ENCODE measurements at regions not wholly inside any gene's neighbourhood (a gene's known extent, or its start where the extent isn't known, plus 50 kb on each side); places are given as distances from the start of the nearest gene placed in this dataset.

DNA sequence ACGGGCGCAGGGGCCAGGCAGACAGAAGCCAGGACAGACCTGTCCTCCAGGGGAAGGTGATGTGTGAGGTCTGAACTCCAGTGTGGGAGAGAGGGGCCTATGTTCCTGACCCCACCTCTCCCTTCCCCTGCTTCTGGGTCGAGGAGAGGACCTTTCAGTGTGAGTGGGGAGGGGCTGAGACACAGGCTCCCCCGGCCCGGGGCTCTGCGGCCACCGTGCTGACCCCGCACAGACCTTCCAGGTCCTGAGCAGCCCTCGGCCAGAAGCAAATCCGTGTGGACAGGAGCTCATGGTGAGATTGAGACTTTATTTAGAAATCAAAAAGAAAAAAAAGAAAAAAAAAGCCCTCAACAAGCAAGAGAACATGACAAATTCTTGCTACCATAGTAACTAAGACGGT lies 680.5 kb downstream of the BRD1 start:
- no peak overlapping the region for H3K4me3 ChIP-seq (ENCODE audit: low read length)
- DNase-seq (ENCODE audit: low read depth, low spot score) = no peak

DNA sequence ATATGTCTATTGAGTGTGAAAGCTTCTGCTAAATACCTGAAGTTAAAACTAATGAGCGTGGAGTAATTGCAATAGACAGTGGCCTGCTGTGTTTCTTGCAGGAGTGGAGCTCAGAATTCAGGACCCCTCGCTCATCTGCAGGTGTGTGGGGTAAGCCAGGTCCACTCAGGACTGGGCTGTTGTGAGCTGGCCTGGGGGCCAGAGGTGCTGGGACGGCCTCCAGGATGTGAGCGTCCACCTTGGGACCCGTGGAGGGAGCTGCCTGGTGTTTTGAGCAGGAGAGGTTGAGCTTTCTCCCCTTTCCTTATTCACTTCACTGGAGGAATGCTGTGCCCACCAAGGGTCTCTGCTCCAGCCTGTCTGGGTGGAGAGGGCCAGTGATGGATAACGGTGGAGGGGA lies 681.2 kb downstream of the BRD1 start:
- DNase-seq (ENCODE audit: low read depth, low spot score) = no peak
- no peak overlapping the region for H3K4me3 ChIP-seq (ENCODE audit: low read length)

DNA sequence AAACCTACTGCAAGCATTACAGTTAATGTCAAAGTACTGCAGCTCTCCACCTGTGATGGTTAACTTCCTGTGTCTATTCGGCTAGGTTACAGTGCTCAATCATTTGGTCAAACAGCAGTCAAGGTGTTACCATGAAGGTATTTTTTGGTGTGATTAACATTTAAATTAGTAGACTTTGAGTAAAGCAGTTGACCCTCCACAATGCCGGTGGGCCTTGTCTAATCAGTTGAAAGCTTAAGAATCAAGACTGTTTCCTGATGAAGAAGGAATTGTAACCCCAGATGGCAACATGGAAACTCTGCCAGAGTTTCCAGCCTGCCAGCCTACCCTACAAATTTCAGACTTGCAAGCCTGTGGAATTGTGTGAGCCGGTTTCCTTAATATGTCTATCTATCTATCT lies 683.9 kb downstream of the BRD1 start:
- DNase-seq (ENCODE audit: low read depth, low spot score) = no peak
- H3K4me3 ChIP-seq (ENCODE audit: low read length) = no peak overlapping the region

GRCh38 chr22:49142891-49143290 lies 684.8 kb downstream of the BRD1 start:
- H3K4me3 ChIP-seq (ENCODE audit: low read length) = no peak overlapping the region
- no peak for DNase-seq (ENCODE audit: low read depth, low spot score)

- H3K4me3 ChIP-seq (ENCODE audit: low read length) = no peak overlapping the region
- no peak for DNase-seq (ENCODE audit: low read depth, low spot score)
Observed at GRCh38 chr22:49142296-49142695, 685.4 kb downstream of the BRD1 start.

DNA sequence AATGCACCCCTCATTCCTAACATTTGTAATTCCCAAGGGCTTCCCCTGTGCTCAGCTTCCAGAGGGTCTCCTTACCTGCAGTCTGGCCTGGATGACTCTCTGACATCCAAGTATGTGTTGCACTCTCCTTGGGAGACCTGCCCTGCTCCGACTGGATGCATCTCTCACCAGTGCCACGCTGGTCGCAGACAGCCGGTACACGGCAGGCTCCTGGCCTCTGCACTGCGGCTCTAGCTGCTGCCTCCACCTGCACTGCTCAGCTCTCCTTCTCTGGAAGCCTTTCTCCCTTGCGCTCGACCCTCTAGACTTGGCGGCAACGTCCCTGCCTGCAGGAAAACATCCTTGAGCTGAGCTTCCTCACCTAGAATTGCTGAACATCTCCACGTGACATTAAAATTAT lies 685.9 kb downstream of the BRD1 start:
- no peak overlapping the region for H3K4me3 ChIP-seq (ENCODE audit: low read length)
- no peak for DNase-seq (ENCODE audit: low read depth, low spot score)

DNA sequence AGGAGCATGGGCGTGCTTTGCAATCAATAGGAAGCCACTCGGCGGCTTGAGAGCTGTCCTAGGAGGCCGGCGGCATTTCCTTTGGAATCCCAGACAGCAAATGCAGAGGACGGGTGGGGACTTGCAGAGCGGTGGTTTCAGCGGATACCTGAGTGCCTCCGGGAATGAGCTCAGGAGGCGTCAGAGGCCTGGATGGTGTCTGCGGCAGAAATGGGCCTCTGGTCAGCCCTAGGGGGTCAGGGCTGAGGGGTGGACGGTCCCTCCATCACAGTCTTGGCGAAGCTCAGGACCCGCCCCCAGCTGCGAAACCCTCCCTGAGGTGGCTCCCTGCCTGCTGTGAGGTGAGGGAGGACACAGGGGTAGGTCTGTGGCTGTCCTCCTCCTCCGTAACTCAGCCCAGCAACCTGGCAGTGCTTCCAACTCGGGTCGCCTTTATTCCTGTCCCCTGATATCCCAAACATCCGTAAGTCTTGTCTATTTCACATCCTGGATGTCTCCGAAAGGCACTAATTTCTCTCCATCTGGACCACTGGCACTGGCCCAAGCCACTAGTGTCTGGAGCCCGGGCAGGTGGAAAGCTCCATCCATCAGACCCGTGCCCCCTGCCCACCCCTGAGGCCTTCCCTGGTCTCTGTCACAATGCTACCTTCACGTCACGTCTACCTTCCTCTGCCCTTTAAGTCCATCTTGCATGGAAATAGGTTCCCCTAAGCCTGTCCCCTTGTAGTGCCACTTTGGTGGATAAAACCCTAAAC lies 686.6 kb downstream of the BRD1 start:
- DNase-seq (ENCODE audit: low read depth, low spot score) = no peak
- no peak overlapping the region for H3K4me3 ChIP-seq (ENCODE audit: low read length)

DNA sequence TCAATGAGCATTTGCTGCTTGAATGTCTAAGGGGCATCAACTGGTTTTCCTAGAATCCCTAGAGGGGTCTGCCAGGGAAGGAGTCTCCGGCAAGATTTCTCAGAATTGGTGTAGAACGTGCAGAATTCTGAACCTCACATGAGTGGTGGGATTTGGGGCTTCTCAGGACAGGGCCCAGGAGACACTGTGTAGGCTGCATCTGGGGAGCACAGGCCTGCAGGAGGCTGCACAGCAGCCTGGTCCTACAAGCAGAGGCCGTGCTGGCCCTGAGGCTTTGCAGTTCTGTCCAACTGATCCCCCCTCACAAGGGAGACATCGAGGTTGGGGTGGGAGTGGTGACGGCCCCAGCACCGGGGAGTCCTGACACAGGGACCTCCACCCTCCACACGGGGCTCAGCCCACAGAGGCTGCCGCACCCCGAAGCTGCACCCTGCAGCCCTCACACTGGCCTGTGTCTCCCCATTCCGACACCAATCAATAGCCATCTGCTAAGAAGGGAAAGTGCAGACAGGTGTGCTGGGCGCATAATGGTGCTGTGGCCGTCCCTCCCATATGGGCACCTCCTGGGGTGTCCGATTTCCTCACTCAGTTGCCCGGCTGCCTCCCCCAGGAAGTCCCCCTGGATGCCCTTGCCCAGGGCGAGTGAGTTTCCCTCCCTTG lies 688.1 kb downstream of the BRD1 start:
- H3K4me3 ChIP-seq (ENCODE audit: low read length) = no peak overlapping the region
- no peak for DNase-seq (ENCODE audit: low read depth, low spot score)

DNA sequence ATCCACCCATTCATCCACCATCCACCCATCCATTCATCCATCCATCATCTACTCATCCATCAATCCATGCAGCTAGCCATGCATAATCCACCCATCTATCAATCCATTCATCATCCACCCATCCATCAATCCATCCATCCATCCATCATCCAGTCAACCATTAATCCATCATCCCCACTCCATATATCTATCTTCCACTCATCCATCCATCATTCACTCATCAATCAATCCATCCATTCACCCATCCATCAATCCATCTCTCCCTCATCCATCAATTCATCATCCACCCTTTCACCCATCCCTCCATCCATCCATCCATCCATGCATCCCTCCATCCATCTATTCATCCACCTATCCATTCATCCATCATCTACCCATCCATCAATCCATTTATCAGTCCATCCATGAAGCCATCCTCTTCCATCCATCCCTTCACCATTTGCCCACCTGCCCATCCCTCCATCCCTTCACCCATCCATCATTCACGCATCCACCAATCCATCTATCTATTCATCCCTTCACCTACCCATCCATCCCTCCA lies 689.4 kb downstream of the BRD1 start:
- no peak overlapping the region for H3K4me3 ChIP-seq (ENCODE audit: low read length)
- no peak for DNase-seq (ENCODE audit: low read depth, low spot score)

GRCh38 chr22:49137206-49137840 lies 690.4 kb downstream of the BRD1 start:
- H3K4me3 ChIP-seq (ENCODE audit: low read length) = no peak overlapping the region
- DNase-seq (ENCODE audit: low read depth, low spot score) = no peak

- H3K4me3 ChIP-seq (ENCODE audit: low read length) = no peak overlapping the region
- no peak for DNase-seq (ENCODE audit: low read depth, low spot score)
Observed at GRCh38 chr22:49136816-49137180, 690.9 kb downstream of the BRD1 start.

DNA sequence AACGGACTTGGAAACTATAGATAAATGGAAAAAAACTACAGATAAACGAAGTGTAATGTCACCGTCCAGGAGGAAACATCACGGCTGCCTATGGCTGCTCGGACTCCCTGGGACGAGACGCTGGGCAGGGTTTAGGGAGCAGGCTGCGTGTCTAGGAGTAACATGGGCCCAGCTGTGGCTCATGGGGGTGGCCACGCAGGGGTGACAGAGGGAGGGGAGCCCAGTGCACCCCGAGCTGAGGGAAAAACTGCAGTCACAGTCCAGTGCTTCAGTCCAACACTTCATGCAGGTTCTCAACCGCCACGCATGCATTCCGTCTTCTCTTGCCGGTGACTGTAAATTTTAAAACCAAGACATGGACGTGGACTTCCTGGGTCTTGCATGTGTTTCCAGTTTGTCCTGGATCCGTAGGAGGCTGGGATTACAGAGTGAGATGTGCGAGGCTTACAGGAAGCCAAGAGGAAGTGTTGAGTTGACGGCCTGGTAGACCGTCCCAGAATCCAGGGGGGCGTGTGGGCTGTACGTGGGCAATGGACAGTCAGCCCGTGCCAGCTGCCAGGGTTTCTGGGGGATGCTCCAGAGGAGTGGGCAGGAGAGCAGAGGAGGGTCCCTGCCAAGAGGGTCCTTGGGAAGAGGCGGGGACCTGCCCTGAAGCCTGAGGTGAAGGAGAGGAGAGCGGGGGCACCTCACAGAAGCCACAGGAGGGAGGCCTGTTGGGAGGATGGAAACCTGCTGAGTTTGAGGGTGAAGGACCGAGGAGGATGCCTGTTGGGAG lies 691.4 kb downstream of the BRD1 start:
- DNase-seq (ENCODE audit: low read depth, low spot score) = no peak
- H3K4me3 ChIP-seq (ENCODE audit: low read length) = no peak overlapping the region

GRCh38 chr22:49134076-49134475 lies 693.6 kb downstream of the BRD1 start:
- no peak for DNase-seq (ENCODE audit: low read depth, low spot score)

DNA sequence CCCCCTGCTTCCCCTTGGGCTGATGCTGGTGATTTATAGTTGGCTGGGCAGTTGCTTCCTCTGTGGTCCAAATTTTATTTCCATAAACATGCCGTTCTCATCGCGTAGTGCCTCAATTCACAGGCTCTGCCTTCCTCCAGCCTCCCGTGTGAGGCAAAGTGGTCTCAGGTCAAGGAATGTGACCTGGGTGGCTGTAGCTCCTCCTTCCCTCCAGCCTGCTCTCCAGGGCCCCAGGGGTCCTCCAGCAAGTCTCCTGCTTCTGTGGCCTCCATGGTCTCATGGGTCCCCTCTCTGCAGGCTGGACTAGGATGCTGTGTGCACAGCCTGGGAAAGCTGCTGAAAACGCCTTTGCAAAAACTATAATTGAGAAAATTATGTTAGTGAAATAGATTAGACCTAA lies 694.1 kb downstream of the BRD1 start:
- no peak overlapping the region for H3K4me3 ChIP-seq (ENCODE audit: low read length)
- DNase-seq (ENCODE audit: low read depth, low spot score) = no peak

More at GRCh38 chr22:49134076-49134475, 693.6 kb downstream of the BRD1 start:
- no peak overlapping the region for H3K4me3 ChIP-seq (ENCODE audit: low read length)

- no peak overlapping the region for H3K4me3 ChIP-seq (ENCODE audit: low read length)
- no peak for DNase-seq (ENCODE audit: low read depth, low spot score)
Observed at GRCh38 chr22:49132009-49132408, 695.7 kb downstream of the BRD1 start.

DNA sequence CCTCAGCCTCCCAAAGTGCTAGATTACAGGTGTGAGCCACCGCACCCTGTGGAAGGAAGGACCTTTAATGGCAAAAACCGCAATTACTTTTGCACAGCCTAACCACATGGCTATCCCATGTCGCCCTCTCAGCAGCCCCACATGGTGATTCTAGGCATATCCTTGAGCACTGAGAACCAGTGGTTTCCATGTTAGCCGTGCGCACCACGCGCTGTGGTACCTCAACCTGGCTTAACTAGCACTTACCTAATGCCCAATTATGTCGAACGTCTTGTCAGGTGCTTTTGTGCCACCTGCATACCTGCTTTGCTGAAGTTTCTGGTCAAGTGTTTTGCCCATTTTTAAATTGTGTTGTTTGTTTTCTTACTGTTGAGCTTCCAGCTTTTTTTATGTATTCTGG lies 697.9 kb downstream of the BRD1 start:
- no peak for DNase-seq (ENCODE audit: low read depth, low spot score)
- no peak overlapping the region for H3K4me3 ChIP-seq (ENCODE audit: low read length)

DNA sequence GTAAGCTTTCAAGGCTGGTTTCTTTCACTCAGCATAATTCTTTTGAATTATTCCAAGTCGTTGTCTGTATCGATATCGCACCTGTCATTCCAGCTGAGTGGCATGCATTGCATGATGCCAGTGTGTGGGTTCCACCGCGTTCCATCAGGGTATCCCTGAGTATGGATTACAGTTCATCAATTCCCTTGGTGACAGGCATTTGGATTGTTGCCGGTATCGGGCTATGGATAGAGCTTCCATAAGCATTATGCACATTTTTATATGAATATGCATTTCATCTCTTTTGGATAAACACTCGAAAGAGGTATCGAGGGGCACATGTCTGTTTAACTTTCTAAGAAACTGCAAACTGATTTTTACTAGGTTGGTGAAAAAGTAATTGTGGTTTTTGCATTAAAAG lies 698.8 kb downstream of the BRD1 start:
- H3K4me3 ChIP-seq (ENCODE audit: low read length) = no peak overlapping the region
- no peak for DNase-seq (ENCODE audit: low read depth, low spot score)

DNA sequence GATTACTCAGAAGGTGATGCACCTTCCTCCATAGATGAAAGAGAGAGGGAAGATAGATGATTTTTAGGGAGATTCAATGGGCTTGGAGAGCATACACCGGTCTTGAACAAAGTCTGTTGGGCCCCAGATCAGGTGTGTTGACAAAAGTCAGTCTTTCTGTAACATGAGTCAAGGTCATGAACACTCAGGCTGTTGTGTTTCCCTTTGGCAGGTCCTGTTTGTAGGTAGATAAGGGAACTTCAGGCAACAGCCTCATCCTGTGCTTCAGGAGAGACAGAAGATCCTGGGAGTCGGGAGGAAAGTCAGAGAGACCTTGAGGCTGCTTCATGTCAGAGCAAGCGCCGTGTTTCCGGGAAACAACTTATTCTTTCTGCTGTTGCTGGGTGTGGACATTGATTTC lies 703.1 kb downstream of the BRD1 start:
- H3K4me3 ChIP-seq (ENCODE audit: low read length) = no peak overlapping the region
- no peak for DNase-seq (ENCODE audit: low read depth, low spot score)

GRCh38 chr22:49123621-49124192 lies 704.0 kb downstream of the BRD1 start:
- no peak for DNase-seq (ENCODE audit: low read depth, low spot score)
- H3K4me3 ChIP-seq (ENCODE audit: low read length) = no peak overlapping the region

Data from Jurkat, Clone E6-1 (cell line).